ENCODE measurements at regions not wholly inside any gene's neighbourhood (a gene's known extent, or its start where the extent isn't known, plus 50 kb on each side); places are given as distances from the start of the nearest gene placed in this dataset.

- no peak overlapping the region for H3K4me3 Mint-ChIP-seq
- intact Hi-C loops (cut with micrococcal nuclease), result no loop called here
- no peak overlapping the region for H3K27ac Mint-ChIP-seq
- no peaks in the 10 kb centered on the region for H3K27me3 Mint-ChIP-seq
- H3K9me3 Mint-ChIP-seq, result peaks cover 8% of the 10 kb centered on the region
- no peaks in the 10 kb centered on the region for H3K36me3 Mint-ChIP-seq (ENCODE audit: low read depth)
- H3K4me1 Mint-ChIP-seq (ENCODE audit: low read depth), result no peaks in the 10 kb centered on the region
Observed at GRCh38 chr3:182233957-182234356, 522.2 kb downstream of the SOX2 start.

DNA sequence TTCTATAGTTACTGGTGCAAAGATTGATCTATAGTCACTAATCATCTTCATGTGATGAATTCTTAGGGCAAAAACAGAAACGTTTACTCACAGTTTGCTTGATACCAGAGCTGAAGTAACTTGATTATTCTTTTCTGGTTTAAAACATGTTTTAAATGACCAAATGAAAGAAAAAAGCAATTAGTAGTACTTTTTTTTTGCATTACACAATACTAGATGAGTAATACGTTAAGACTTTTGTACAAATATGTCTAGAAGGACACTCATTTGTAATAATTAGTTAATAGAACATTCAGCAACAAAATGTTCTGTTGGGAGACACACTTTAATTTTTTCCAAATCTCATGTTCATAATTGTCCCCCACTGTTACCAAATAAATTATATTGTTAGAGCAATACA is 523.2 kb downstream of the SOX2 start:
- intact Hi-C loops (cut with micrococcal nuclease), result no loop called here
- no peak overlapping the region for H3K4me3 Mint-ChIP-seq
- no peaks in the 10 kb centered on the region for H3K4me1 Mint-ChIP-seq (ENCODE audit: low read depth)
- H3K36me3 Mint-ChIP-seq (ENCODE audit: low read depth), result no peaks in the 10 kb centered on the region
- H3K27ac Mint-ChIP-seq, result no peak overlapping the region
- peaks cover 8% of the 10 kb centered on the region for H3K9me3 Mint-ChIP-seq
- no peaks in the 10 kb centered on the region for H3K27me3 Mint-ChIP-seq

GRCh38 chr3:182235504-182235903 is 523.8 kb downstream of the SOX2 start:
- Mint-ChIP-seq H3K4me3 (no peak overlapping the region), H3K27me3 (no peaks in the 10 kb centered on the region), H3K36me3 (ENCODE audit: low read depth) (no peaks in the 10 kb centered on the region), H3K9me3 (peaks cover 8% of the 10 kb centered on the region), H3K27ac (no peak overlapping the region), H3K4me1 (ENCODE audit: low read depth) (no peaks in the 10 kb centered on the region)
- intact Hi-C loops (cut with micrococcal nuclease), result no loop called here

- Mint-ChIP-seq H3K4me1 (ENCODE audit: low read depth) (no peaks in the 10 kb centered on the region), H3K36me3 (ENCODE audit: low read depth) (no peaks in the 10 kb centered on the region), H3K9me3 (no peaks in the 10 kb centered on the region), H3K27me3 (no peaks in the 10 kb centered on the region), H3K4me3 (no peak overlapping the region), H3K27ac (no peak overlapping the region)
- intact Hi-C loops (cut with micrococcal nuclease), result no loop called here
Observed at GRCh38 chr3:182238126-182238525, 526.4 kb downstream of the SOX2 start.

GRCh38 chr3:182239316-182239715 is 527.6 kb downstream of the SOX2 start:
- H3K4me1 Mint-ChIP-seq (ENCODE audit: low read depth), result no peaks in the 10 kb centered on the region
- no peak overlapping the region for H3K27ac Mint-ChIP-seq
- no peaks in the 10 kb centered on the region for H3K36me3 Mint-ChIP-seq (ENCODE audit: low read depth)
- intact Hi-C loops (cut with micrococcal nuclease), result no loop called here
- no peaks in the 10 kb centered on the region for H3K9me3 Mint-ChIP-seq
- H3K4me3 Mint-ChIP-seq, result no peak overlapping the region
- H3K27me3 Mint-ChIP-seq, result no peaks in the 10 kb centered on the region

DNA sequence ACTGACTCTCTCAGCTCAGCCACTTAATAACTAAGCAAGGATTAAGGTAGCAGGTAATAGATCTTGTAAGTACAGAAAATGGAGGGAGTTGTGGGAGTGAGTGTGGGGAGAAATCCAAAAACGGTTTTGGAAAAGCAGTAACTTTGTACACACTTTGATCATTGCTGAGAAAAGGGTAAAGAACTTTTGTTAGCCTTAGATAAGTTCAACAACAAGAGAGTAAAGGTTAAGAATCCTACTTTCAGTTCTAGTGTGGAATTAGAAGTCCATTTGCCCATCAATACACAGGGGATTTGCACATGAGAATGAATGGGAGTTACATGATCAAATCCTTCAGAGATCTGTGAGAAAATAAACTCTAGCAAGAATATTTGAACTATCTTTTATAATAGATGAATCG is 528.7 kb downstream of the SOX2 start:
- Mint-ChIP-seq H3K9me3 (peaks cover 6% of the 10 kb centered on the region), H3K4me1 (ENCODE audit: low read depth) (no peaks in the 10 kb centered on the region), H3K27ac (no peak overlapping the region), H3K4me3 (no peak overlapping the region), H3K27me3 (no peaks in the 10 kb centered on the region), H3K36me3 (ENCODE audit: low read depth) (no peaks in the 10 kb centered on the region)
- intact Hi-C loops (cut with micrococcal nuclease), result no loop called here

- Mint-ChIP-seq H3K36me3 (ENCODE audit: low read depth) (no peaks in the 10 kb centered on the region), H3K27me3 (no peaks in the 10 kb centered on the region), H3K27ac (no peak overlapping the region), H3K4me1 (ENCODE audit: low read depth) (no peaks in the 10 kb centered on the region), H3K9me3 (peaks cover 7% of the 10 kb centered on the region), H3K4me3 (no peak overlapping the region)
- intact Hi-C loops (cut with micrococcal nuclease), result no loop called here
Observed at GRCh38 chr3:182241196-182241765, 529.6 kb downstream of the SOX2 start.

- H3K36me3 Mint-ChIP-seq (ENCODE audit: low read depth), result no peaks in the 10 kb centered on the region
- intact Hi-C loops (cut with micrococcal nuclease), result no loop called here
- no peak overlapping the region for H3K4me3 Mint-ChIP-seq
- peaks cover 7% of the 10 kb centered on the region for H3K9me3 Mint-ChIP-seq
- H3K4me1 Mint-ChIP-seq (ENCODE audit: low read depth), result no peaks in the 10 kb centered on the region
- H3K27ac Mint-ChIP-seq, result no peak overlapping the region
- H3K27me3 Mint-ChIP-seq, result no peaks in the 10 kb centered on the region
Observed at GRCh38 chr3:182241766-182242488, 530.2 kb downstream of the SOX2 start.

- Mint-ChIP-seq H3K9me3 (peaks cover 7% of the 10 kb centered on the region), H3K4me1 (ENCODE audit: low read depth) (no peaks in the 10 kb centered on the region), H3K4me3 (no peak overlapping the region), H3K27ac (no peak overlapping the region), H3K36me3 (ENCODE audit: low read depth) (no peaks in the 10 kb centered on the region), H3K27me3 (no peaks in the 10 kb centered on the region)
- intact Hi-C loops (cut with micrococcal nuclease), result no loop called here
Observed at GRCh38 chr3:182242489-182242942, 530.8 kb downstream of the SOX2 start.

GRCh38 chr3:182243625-182244024 is 531.9 kb downstream of the SOX2 start:
- Mint-ChIP-seq H3K9me3 (peaks cover 7% of the 10 kb centered on the region), H3K36me3 (ENCODE audit: low read depth) (no peaks in the 10 kb centered on the region), H3K27ac (no peak overlapping the region), H3K4me3 (no peak overlapping the region), H3K27me3 (no peaks in the 10 kb centered on the region), H3K4me1 (ENCODE audit: low read depth) (no peaks in the 10 kb centered on the region)
- intact Hi-C loops (cut with micrococcal nuclease), result no loop called here

GRCh38 chr3:182244222-182244971 is 532.7 kb downstream of the SOX2 start:
- intact Hi-C loops (cut with micrococcal nuclease), result no loop called here
- Mint-ChIP-seq H3K9me3 (peaks cover 7% of the 10 kb centered on the region), H3K4me1 (ENCODE audit: low read depth) (no peaks in the 10 kb centered on the region), H3K27me3 (no peaks in the 10 kb centered on the region), H3K4me3 (no peak overlapping the region), H3K27ac (no peak overlapping the region), H3K36me3 (ENCODE audit: low read depth) (no peaks in the 10 kb centered on the region)

DNA sequence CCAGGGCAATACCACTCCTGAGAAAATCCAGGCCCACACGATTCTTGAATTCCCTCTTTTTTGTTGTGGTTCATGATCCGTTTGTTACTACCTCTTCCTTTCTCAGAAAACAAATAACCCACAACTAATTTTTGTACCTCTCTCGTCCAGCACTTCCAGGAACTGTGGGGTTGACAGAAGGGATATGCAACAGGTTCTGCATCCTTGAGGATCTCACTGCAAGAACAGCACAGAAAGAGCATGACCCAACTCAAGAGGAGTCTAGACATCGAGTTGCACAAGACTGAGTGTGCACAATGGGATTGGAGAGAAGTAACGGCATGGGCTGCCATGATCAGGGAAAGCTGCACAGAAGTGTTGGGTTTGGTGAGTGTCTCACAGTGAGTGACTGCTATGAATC is 533.3 kb downstream of the SOX2 start:
- intact Hi-C loops (cut with micrococcal nuclease), result no loop called here
- Mint-ChIP-seq H3K4me1 (ENCODE audit: low read depth) (no peaks in the 10 kb centered on the region), H3K27ac (no peak overlapping the region), H3K36me3 (ENCODE audit: low read depth) (no peaks in the 10 kb centered on the region), H3K9me3 (peaks cover 7% of the 10 kb centered on the region), H3K4me3 (no peak overlapping the region), H3K27me3 (no peaks in the 10 kb centered on the region)

DNA sequence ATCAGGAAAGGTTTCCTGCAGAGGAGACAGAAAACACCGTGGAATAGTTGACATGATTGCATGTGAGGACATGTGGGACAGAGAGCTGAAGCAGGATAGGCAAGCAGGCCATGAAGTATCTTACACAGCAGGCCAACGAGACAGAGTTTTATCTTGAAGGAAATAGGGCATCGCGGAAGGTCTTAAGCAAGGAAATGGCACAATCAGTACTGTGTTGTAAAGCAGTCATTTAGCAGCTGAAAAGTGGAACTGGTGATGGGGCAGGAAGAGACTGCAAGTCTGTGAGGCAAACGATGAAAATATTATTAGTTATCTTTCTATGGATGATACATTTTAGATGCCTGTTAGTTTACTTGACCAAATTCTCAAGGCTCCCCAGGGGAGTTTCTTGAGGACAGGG is 535.1 kb downstream of the SOX2 start:
- Mint-ChIP-seq H3K9me3 (peaks cover 7% of the 10 kb centered on the region), H3K36me3 (ENCODE audit: low read depth) (no peaks in the 10 kb centered on the region), H3K4me3 (no peak overlapping the region), H3K4me1 (ENCODE audit: low read depth) (no peaks in the 10 kb centered on the region), H3K27ac (no peak overlapping the region), H3K27me3 (no peaks in the 10 kb centered on the region)
- intact Hi-C loops (cut with micrococcal nuclease), result no loop called here

- Mint-ChIP-seq H3K36me3 (ENCODE audit: low read depth) (no peaks in the 10 kb centered on the region), H3K4me3 (no peak overlapping the region)
- intact Hi-C loops (cut with micrococcal nuclease), result no loop called here
Observed at GRCh38 chr3:182248349-182248880, 536.7 kb downstream of the SOX2 start.

More at GRCh38 chr3:182248349-182248880, 536.7 kb downstream of the SOX2 start:
- H3K27me3 Mint-ChIP-seq, result no peaks in the 10 kb centered on the region
- H3K9me3 Mint-ChIP-seq, result peaks cover 7% of the 10 kb centered on the region
- no peak overlapping the region for H3K27ac Mint-ChIP-seq
- no peaks in the 10 kb centered on the region for H3K4me1 Mint-ChIP-seq (ENCODE audit: low read depth)
